Stomach (tissue), 4 donors: ENCODE measurements at regions not wholly inside any gene's neighbourhood (a gene's known extent, or its start where the extent isn't known, plus 50 kb on each side); places are given as distances from the start of the nearest gene placed in this dataset.

Source experiments
- CTCF ChIP-seq, 7 experiments: fragments of 450-650 bp in 4 of 7; fragments of 200-600 bp in 3 of 7; sonication (generic) in 3 of 7; IDR thresholded peaks; one replicate each; pipeline ENCODE4 v1.5.1; 2016 to 2019; ENCODE audit warnings: antibody characterized with exemption in 7 of 7, control low read depth in 2 of 7, mild to moderate bottlenecking in 1 of 7
- POLR2AphosphoS5 ChIP-seq, 3 donors: sonication (generic); formaldehyde crosslinking; IDR thresholded peaks; one replicate each; pipeline ENCODE4 v1.6.1; 2016; ENCODE audit warnings: antibody characterized with exemption in 3 of 3

- no peak for TF ChIP-seq CTCF (IDR thresholded peaks at IDR 0.05)
- no peak for TF ChIP-seq POLR2AphosphoS5 (IDR thresholded peaks at IDR 0.05)
These were observed 726.7 kb upstream of the POU3F3 start for GRCh38 chr2:104127049-104127770.
